A172 (cell line): ENCODE measurements at regions not wholly inside any gene's neighbourhood (a gene's known extent, or its start where the extent isn't known, plus 50 kb on each side); places are given as distances from the start of the nearest gene placed in this dataset.
"Not testable (repeated sequence)": the region's sequence is repeated elsewhere in the genome, so short reads cannot be mapped to it uniquely, and the experiment has no call there.

Source experiments
- DNase-seq: peaks from one replicate; pipeline ENCODE4 v3.0.0-alpha.2; 2015; ENCODE audit warnings: low spot score

- DNase-seq = no peak
Observed at GRCh38 chr10:93221171-93221496, 147.4 kb downstream of the CYP26A1 start.

GRCh38 chr10:93221521-93221920, 147.8 kb downstream of the CYP26A1 start:
- DNase-seq = no peak

- DNase-seq = no peak
Observed at GRCh38 chr10:93222211-93222754, 148.6 kb downstream of the CYP26A1 start.

DNA sequence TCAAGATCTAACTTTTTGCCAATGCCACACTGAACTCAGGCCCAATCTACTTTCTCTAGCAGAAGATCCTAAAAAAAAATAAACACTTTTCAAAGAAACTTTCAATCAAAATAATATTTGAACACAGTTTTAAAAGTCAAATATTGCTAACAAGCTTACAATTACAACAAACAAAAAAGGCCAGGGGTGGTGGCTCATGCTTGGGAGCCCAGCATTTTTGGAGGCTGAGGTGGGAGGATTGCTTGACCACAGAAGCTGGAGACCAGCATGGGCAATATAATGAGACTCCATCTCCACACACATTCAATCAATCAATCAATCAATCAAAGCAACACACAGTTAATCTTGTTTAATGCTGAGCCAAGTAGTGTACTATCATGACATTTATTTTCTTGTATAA, 149.2 kb downstream of the CYP26A1 start:
- no peak for DNase-seq

DNA sequence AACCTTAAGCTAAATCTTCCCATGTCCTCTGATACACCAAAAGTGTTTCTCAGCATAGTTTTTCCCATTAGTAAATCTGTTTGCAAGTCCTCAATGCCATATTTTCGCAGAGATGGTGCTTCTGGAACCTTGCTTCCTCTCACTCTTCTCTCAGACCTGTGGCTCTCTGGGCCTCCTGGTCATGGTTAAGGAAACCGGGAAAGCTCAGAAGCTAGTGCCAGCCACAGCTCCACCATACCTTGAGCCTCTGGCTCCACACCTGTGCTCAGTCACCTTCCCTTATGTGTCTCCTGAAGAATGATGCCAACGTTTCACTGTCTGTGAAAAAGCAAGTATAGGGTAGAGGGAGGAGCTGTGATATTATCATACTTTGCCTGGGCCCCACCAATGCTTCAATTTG, 149.6 kb downstream of the CYP26A1 start:
- DNase-seq = no peak

DNA sequence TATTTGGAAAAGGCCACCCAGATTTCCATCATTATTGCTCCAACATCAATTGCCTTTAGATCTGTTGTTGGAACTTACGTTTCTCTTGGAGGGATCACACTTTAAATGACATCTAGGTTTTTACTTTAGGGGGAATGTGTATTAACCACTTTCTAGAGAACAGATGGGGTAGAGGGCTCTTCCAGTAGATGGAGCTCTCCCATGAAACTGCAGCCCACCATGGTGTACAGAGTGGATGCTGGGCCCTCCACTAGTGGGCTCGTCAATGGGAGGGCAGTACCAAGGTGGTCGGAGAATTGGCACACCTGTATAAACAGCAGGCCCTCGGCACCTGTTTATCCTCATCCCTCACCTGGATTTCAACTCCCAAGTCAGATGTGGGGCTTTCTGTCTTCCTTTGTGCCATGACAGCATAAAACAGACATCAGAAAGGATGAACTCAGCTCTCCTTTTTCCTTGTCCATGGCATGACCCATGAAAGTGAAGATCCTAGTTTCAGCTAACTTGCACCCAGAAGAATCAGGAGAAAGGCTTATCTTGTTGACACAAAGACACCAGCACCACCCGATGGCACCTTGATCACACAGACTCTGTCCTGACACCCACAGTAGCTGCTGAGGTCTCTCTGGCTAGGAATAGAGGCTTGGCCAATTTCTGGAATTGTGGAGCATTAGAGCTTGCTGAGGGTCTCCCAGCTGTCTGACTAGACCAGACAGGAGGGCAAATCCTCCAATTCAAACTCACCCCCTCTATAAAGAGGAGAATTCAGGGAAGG, 150.5 kb downstream of the CYP26A1 start:
- DNase-seq = no peak

GRCh38 chr10:93225938-93226337, 152.2 kb downstream of the CYP26A1 start:
- no peak for DNase-seq

- no peak for DNase-seq
Observed at GRCh38 chr10:93226619-93227018, 152.9 kb downstream of the CYP26A1 start.

GRCh38 chr10:93230596-93230995, 156.9 kb downstream of the CYP26A1 start:
- DNase-seq = not testable (repeated sequence)

DNA sequence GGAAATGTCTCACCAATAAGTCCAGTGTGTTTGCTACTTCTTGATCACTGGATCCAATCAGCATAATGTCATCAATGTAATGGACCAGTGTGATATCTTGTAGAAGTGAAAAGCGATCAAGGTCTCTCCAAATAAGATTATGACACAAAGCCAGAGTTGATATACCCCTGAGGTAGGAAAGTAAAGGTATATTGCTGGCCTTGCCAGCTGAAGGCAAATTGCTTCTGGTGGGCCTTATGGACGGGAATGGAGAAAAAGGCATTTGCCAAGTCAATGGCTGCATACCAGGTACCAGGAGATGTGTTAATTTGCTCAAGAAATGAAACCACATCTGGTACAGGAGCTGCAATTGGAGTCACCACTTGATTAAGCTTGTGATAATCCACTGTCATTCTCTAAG, 158.5 kb downstream of the CYP26A1 start:
- not testable (repeated sequence) for DNase-seq

- DNase-seq = not testable (repeated sequence)
Observed at GRCh38 chr10:93234940-93235339, 161.2 kb downstream of the CYP26A1 start.

DNA sequence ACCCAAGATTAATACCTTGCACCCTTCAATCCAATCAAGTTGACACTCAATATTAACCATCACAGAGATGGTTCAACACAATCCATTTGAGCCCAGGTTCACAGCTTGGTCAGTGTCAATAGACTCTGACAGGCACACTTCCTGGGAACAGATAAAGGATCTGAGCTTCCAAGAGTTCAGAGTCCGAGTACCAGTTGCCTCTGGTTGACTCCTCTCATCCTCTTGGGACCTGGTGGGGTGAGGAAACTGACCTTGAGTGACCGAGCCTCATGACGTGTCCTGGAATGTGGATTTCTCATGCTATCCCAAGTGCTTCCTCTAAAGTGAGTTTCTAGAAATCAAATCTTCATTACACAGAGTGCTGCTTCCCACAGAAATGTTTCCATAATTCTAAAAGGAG, 162.0 kb downstream of the CYP26A1 start:
- DNase-seq = peak; percentile 72

GRCh38 chr10:93236393-93237040, 162.8 kb downstream of the CYP26A1 start:
- no peak for DNase-seq

DNA sequence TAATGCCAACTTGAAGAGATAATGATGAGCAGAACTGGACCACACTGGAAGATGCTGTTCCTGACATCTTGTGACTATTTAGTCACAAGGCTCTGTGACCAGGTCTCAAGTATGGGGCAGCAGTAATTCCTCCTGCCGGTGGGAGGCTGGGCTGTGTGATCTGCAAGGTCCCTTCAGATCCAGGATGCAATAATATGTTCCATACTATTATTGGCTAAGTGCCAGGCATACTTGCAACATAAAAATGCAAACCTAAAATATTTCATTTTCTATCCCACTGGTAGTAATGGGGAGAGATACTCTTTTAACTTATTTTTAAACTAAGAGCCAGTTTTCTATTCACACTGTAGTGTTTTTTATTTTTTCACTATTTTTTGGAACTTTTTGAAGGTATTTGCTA, 171.5 kb downstream of the CYP26A1 start:
- DNase-seq = no peak

DNA sequence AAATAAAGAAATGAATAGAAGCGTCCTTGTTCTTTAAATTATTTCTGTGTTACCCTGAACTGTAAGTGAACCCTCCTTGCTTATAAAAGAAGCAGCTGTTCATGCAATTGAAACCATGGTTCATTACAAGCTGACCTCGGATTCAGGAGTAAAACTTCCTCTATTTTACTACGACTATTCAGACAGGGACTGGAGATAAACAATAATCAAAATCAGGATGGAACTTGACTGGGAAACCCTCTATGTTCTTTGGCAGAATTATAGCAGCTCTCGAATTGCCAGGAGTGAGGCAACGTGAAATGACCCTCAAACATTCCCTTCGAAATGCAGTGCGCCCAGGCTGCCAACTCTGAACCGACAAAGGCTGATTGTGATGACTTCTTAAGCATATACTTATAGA, 172.1 kb downstream of the CYP26A1 start:
- no peak for DNase-seq

DNA sequence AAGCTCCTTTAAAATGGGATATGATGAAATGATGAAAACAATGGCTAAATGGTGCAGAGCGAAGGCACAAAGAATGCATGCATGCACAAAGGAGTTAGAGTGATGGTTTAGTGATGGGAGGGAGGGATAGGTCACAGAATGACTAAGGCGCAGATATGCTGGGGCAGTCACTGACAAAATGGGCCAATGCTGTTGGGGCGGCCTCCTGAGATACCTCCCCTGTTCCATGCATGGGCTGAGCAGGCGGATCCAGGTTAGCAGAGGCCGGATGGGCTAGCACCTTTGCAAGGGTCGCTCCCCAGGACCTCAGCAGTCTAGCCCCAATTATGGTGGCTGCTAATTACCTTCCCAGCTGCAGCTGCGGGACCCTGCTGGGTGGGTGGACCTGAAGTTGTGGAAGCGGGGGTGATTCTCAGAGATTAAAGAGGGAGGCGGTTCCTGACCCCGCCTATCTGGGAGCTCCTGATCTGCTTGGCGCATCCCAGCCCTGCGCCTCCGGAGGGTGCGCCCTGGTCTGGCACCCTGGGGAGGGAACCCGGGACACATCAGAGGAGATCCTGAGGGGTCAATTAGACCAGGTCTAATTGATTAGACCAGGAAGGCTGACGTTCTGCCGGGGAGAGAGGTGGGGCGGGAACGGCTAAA, 175.0 kb downstream of the CYP26A1 start:
- no peak for DNase-seq

- DNase-seq = no peak
Observed at GRCh38 chr10:93250010-93250409, 176.3 kb downstream of the CYP26A1 start.

- no peak for DNase-seq
Observed at GRCh38 chr10:93254180-93254853, 180.6 kb downstream of the CYP26A1 start.

DNA sequence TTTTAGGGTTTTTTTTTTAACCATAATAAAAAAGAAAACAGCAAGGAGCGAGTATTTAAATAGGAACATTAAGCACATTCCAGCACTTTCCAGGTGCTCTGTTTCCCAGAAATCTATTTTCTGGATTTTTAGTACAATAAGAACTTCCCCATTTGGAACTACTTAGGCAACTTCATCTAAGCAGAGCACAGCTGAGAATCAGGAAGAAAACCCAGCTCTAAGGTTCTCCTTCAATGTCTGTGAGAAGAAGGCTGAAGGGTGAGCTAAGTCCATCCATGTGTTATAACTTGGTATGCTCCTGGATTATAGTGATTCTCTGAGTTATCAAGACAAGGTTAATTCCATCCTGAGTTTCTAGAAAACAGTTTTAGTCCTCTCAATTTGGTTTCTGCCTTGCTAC, 181.9 kb downstream of the CYP26A1 start:
- no peak for DNase-seq
